DMS114 treated with DMSO at 0.1 percent for 48 hours (cell line): ENCODE measurements at regions not wholly inside any gene's neighbourhood (a gene's known extent, or its start where the extent isn't known, plus 50 kb on each side); places are given as distances from the start of the nearest gene placed in this dataset.
"Not testable (repeated sequence)": the region's sequence is repeated elsewhere in the genome, so short reads cannot be mapped to it uniquely, and the experiment has no call there.

Experiments
- DNase-seq: peaks from one replicate; lab custom pipeline; 2025; ENCODE audit not compliant: unreplicated experiment; lab: John Stamatoyannopoulos, UW

DNA sequence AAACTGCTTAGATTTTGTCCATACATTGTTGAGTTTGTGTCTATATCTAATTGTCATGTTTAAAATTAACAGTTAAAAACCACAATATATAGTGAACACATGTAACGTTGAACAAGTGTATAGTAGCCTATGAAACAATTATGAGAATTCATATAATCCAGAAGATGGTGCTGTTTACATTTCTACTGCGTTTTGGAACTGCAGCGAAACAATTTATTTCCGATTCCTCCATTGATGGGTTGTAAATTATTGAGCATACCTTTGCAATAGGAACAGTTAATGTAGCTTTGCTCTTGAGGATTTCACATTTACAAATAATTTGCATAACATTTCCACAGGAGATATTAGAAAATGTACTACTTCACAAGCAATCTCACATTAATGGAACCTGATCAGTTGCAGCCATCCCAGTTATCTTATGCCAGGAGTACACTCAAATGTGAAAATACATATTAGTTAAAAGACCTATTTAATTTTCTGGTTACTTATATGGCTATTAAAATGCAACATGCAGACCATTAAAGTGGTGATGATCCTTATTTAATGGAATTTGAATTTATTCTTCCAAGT, 411.8 kb downstream of the CDH10 start:
- DNase-seq = peak; percentile 14

DNA sequence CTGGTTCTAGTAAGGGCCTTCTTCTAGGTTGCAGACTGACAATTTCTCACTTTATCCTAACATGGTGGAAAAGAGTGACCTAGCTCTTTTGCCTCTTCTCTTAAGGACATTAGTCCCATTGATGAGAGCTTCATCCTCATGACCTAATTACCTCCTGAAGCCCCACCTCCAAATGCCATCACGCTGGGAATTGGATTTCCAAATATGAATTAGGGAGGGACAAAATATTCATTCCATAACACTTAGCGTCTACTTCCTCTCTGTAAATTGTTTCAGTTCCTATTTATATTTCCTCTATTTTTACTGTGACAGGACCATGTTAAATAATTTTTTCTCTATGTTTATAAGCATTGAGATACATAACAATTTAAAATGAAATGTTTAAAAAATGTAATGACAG, 408.8 kb downstream of the CDH10 start:
- no peak for DNase-seq

DNA sequence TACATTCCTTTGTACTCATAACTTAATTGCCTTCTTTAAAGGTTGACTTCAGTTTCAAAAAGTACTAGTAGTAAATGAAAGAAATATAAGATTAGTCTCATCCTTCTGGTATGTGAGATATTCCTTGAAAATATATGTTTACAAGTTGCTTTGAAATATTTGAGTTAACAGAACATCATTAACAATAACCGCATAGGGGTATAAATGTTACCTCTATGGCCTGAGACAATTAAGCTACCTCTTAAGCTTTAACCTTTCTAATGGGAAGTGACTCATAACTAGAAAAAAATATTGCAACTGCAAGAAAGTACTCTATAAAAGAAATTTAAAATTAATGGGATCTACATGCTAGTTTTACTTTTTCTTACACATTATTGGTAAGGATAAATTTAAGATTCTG, 399.0 kb downstream of the CDH10 start:
- DNase-seq = no peak

DNA sequence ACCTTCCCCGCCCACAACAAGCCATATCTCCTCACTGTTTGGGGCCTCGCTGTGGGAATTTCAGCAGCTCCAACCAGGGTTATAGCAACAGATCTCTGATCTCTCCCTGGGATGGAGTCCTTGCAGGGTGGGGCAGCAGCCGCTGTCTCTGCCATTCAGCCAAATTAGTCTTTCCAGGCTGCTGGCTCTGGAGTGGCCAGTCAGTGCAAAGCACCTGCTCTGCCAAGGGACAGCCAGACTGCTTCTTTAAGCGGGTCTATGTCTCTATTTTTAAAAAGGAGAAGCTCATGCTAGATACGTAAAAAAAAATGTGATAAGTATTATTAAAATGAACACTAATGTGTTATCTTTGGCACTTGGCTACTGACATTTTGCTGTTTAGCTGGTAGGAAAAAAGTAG, 380.2 kb downstream of the CDH10 start:
- DNase-seq = no peak

DNA sequence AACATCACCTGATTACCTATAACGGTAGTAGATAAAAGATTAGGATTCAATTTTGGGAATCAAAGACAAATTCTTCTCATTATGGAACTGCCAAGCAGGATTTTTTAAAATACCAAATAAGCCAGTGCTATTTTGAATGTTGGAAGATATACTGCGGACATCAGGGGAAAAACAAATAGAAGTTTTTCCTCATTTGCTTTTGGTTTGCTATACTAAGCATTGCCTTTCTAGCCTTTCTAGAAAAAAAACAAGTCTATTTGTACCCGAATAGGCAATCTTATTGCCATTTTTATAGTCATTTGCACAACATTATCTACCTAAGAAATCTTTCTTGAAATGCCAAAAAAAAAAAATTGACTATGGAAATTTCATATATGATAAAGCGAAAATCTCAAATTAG, 379.5 kb downstream of the CDH10 start:
- DNase-seq = no peak

DNA sequence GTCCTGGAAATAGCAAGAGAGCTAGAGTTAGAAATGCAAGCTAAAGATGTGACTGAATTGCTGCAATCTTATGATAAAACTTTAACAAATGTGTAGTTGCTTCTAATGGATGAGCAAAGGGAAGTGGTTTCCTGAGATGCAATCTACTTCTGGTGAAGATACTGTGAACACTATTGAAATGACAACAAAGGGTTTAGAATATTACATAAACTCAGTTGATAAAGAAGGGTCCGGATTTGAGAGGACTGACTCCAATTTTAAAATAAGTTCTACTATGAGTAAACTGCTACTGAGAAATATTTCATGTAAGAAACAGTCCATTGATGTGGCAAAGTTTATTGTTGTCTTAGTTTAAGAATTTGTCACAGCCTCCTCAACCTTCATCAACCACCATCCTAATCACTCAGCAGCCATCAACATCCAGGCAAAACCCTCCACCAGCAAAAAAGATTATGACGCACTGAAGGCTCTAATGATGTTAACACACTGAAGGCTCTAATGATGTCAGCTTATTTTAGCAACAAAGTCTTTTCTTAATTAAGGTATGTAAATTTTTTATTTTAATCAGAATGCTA, 376.2 kb downstream of the CDH10 start:
- no peak for DNase-seq

DNA sequence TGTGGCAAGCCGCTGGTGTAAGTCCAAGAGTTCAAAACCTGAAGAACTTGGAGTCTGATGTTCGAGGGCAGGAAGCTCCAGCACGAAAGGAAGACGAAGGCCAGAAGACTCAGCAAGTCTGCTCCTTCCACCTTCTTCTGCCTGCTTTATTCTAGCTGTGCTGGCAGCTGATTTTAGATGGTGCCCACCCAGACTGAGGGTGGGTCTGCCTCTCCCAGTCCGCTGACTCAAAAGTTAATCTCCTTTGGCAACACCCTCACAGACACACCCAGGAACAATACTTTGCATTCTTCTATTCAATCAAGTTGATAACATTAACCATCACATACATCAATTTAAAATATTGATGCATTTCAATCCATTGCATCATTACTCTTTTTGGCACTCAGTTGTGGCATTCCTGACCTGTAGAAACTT, 373.1 kb downstream of the CDH10 start:
- DNase-seq = not testable (repeated sequence)

DNA sequence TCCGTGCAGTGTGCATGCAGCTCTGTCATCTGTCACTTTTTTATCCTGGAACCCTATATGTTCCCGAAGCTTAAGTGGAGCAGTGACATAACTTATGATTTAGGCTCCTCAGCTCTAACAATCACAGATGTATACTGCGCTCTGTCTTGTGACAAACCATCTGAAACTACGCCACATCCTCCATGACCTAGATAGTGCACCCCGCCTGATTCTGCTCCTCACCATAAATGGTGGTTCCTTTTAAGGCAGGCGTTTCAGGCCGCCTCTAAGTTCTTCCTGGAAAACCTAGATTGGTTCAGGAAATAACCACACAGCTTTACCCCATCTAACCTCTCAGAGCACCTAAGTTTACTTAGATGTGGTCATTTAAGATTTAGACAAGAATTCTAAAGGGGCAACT, 372.0 kb downstream of the CDH10 start:
- DNase-seq = no peak

DNA sequence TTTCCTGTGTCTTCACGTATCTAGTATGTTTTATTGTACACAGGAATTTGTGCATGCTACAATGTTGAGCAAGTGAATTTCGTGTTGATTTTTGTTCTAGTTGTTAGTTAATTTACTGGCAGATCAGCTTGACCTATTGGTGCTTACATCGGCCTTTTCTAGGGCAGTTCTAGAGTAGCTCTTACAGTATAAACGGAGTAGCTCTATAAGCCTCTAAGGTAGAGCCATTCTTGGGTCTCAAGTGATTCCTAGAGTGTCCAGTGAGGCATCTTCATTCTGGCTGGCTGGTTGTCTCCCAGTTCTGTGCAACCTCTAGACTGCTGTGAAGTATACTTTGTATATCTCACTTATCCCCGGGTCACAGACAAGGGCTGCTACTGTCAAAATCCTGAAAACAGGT, 364.6 kb downstream of the CDH10 start:
- no peak for DNase-seq

DNA sequence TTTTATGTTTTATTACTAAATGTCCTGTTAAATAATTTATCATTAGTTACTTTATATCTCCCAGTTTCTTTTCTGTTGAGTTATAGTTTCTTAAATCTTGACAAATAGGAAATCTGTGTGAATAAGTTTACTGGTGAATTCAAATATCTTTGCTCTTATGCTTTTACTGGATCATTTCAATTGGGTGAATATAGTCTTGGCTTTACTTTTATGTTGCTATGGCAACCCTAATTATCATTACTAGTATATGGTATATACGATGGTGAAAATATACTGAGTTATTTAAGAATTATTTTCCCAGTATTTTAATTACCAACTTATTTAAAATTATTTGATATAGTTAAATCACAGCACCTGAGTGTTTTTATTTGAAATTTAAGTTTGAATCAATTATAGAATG, 363.0 kb downstream of the CDH10 start:
- DNase-seq = no peak

DNA sequence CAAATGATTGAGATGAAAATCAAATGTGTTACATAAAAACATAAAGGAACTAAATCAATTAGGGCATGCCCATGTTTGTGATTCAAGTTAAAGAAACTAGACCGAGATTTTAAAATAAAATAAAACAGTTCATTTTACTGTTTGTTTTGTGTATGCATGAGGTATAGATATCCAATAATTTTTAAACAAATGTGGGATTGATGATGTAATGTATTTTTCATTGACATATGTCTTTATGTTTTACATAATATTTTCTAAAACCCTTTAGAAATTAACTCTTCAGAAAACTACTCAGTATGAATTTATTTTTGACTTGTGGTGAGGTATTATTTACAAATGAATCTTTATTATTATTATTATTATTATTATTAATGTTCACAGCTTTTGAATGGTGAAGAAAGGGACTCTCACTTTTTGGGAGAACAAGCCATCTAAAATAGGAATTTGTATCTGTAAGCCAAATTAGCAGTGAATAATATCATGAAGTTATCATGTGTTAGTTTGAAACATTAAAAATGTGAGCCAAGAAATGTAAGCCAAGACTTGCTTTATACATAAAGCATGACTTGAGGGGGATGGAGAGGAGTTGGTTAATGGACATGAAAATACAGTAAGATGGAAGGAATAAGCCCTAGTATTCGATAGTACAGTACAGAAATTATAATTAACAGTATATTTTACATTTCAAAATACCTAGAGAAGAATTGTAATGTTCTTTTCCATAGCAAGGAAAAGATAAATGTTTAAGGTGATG, 355.0 kb downstream of the CDH10 start:
- no peak for DNase-seq

DNA sequence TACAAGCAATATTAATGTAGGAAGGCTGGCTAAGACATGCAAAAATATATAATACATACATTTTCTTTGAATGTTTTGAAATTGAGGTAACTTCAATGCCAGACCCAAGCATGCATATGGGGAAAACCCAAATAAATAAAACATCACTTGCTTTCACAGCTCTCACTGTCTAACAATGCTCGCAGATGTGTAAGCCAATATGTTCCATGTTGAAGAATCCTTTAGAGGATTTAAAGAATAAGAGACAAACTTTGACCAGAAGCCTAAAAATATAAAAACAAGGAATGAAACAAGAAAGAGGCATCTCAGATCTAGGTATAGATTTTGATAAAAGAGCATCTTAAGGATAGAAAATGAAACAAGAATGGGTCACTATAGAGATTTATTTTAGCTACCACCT, 354.2 kb downstream of the CDH10 start:
- no peak for DNase-seq

DNA sequence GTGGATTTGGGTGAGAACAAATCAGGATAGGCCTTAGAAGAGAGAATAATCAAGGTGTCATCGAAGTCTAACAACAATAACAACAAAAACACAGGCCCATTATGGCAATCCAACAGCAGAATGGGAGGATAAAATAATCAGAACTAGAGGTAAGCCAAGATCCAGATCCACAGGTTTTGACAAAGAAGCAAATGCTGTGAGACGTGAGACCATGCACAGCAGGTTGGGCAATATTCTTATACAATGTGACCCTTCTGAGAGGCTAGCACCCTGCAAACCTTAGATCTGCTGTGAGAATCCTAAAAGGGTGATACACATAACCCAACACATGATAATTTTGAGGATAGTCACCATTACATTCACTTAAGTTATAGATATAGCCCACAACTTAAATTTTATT, 352.9 kb downstream of the CDH10 start:
- DNase-seq = no peak

DNA sequence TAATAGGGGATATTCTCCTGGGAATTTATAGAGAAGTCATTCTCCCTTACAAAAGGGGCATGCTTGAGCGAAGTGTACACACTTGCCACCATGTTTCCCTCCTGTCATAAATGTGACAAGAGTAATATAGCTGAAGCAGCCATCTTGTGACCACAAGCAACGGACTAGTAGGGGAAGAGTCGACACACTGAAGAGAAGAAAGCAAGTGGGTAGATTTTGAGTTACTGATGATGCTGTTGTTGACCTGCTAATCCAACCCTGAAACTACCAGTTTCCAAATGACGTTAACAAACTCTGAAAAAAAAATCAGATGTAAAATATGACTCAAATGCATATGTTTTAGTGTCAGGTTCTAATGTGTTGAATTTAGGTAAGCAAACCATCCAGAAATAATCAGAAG, 350.4 kb downstream of the CDH10 start:
- no peak for DNase-seq

DNA sequence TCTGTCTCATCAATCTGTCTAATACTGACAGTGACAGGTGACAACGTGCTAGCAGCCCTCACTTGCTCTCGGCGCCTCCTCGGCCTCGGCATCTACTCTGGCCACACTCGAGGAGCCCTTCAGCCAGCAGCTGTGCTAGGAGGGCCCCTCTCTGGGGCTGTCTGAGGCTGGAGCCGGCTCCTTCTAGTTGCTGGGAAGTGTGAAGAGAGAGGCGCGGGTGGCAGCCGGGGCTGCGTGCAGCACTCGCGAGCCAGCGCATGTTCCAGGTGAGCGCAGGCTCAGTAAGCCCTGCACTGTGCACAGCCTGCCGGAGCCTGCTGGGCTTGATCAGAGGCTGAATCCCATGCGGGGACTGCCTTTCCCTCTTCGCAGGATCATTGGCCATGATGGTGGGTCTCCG, 330.7 kb downstream of the CDH10 start:
- no peak for DNase-seq

DNA sequence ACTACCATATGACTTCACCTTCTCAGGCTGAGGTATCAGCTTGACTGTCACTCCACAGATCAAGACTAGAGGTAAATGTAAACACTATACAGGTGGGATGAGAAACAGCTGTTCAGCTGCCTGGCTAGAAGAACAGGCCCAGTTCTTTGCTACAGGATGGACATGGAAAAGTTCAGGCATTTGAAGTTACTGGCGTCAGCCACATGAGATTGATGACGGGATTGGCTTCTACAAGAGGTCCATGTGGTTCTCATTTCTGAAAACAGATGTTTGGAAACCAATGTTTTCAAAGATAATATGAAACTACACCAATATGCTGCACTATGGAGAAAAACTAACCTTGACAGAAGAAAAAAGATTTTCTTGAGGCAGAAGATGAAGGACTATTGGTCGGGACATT, 324.1 kb downstream of the CDH10 start:
- no peak for DNase-seq

DNA sequence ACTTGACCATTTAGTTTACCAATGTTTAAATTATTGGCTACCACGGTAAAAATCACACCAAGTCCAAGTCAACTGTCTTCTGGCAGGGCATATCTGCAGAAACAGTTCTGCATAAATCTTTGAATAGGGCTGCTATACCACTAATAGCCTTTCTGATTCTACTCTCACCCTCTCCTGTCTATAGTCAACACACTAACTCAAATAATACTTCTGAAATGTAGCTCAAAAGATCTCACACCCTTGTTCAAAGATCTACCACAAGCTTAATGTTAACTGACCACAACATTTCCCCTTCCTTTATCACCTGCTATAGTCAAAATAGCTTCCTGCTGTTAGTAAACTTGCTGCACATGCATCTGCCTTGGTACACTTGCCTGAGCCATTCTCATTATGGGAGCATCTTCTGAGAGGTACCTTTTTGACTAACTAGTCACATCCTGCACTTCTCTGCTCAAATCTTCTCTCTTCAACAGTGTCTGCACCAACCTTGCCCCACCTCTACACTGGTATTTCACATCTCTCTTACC, 319.4 kb downstream of the CDH10 start:
- DNase-seq = no peak

DNA sequence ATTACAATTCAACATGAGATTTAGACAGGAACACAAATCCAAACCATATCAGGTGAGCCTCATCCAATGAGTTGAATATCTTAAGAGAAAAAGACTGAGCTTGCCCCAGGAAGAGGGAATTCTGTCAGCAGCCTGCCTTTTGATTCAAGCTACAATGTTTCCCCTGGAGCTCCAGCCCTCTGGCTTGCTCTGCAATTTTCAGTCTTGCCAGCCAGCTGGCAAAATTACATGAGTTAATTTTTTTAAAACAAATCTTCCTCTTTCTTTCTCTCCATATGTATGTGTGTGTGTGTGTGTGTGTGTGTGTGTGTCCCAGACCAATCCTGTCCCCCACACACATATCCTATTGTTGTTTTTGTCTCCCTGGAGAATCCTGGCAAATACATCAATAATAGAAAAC, 313.2 kb downstream of the CDH10 start:
- no peak for DNase-seq

DNA sequence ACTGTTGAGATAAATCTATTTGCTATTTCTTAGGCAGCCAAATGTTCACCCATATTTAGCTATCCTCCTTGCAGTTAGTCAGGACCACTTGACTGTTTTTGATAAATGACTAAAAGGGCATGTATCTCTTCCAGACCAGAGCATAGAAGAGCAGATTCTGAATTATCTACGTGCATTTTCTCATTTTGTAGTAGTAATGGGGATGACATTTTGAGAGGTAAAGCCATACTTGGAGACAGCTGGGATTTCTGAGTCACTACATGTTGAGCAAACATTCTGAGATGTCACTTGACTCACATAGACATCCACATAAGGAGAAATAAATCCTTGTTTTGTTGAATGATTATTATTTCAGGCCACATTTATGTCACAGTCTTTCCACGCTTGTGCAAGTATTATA, 297.6 kb downstream of the CDH10 start:
- no peak for DNase-seq

DNA sequence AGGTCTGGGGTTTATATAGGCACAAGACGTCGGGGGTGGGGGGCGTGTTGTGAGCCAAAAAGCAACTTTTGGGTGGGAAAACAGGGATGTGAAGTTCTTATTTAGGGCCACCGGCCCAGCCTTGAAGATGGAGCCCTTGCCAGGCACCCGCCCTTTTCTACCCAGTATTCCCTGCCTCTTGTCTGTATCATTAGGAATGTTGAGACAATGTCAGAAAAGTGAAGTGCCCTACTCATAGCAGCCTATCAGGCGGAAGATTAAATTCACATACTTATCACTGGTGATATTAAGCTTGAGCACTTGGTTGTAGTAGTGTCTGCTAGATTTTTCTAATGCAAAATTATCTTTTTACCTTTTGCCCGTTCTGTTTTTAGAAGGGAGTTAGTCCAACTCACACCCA, 293.5 kb downstream of the CDH10 start:
- no peak for DNase-seq

DNA sequence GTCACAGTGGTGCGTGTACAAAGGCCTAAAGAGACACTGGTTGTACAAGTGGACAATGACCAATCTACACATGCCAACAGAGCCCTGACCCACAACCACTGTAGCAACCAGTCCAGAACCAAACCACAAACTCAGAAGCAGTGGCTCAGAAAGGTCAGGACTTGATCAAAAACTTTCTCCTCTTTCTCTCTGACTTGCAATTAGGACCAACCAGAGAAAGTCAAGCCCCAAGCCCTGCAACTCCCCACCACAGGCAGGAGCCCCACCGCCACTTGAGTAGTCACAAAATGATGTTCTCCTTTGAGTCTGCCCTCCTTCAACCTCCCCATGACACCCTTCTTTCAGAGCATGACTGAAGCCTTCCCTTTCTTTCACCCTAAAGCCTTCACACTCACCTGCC, 291.8 kb downstream of the CDH10 start:
- no peak for DNase-seq

DNA sequence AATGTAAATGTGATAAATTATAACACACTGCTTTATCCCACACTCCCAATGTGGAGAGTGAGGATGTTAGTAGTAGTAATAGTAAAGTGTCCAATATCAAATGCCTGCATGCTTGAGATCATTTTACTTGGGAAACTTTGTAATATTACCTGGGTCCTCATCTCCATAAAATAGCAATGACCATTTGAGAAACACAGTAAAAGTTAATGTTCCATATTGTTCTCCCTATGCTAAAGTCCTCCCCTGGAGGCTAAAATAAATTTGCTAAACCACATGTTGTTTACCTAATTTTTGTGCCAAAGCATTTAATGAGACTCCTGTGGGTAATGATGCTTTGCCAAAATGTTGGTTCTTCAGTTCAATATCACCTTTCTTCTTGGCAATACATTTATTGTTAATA, 291.2 kb downstream of the CDH10 start:
- DNase-seq = no peak
